Hepatocyte (in vitro differentiated cells): ENCODE measurements at regions not wholly inside any gene's neighbourhood (a gene's known extent, or its start where the extent isn't known, plus 50 kb on each side); places are given as distances from the start of the nearest gene placed in this dataset.

Experiments used
- CTCF ChIP-seq: fragments of 200-600 bp; sonication (generic); IDR thresholded peaks from 2 replicates; pipeline ENCODE4 v1.5.1; 2016; ENCODE audit warnings: antibody characterized with exemption, mild to moderate bottlenecking; ENCODE audit not compliant: poor library complexity
- EZH2 ChIP-seq: fragments of 200-600 bp; sonication (generic); IDR thresholded peaks from 2 replicates; pipeline ENCODE4 v1.6.1; 2016; ENCODE audit warnings: antibody characterized with exemption, mild to moderate bottlenecking, borderline replicate concordance
- EZH2phosphoT487 ChIP-seq: fragments of 200-600 bp; sonication (generic); IDR thresholded peaks from one replicate; pipeline ENCODE4 v1.6.1; 2018; ENCODE audit warnings: antibody characterized with exemption, mild to moderate bottlenecking, low read depth, moderate library complexity; ENCODE audit not compliant: unreplicated experiment, severe bottlenecking

- TF ChIP-seq CTCF (no peak), EZH2phosphoT487 (no peak), EZH2 (no peak)
Measured at GRCh38 chr2:7748717-7749415, 831.7 kb downstream of the RNF144A start.
